Suppressor macrophage treated with lipopolysaccharide for 4 hours (primary cell): ENCODE measurements at regions not wholly inside any gene's neighbourhood (a gene's known extent, or its start where the extent isn't known, plus 50 kb on each side); places are given as distances from the start of the nearest gene placed in this dataset.
"Not testable (repeated sequence)": the region's sequence is repeated elsewhere in the genome, so short reads cannot be mapped to it uniquely, and the experiment has no call there.

Source experiments
- DNase-seq: peaks from one replicate; pipeline ENCODE4 v3.0.0-alpha.2; 2020

DNA sequence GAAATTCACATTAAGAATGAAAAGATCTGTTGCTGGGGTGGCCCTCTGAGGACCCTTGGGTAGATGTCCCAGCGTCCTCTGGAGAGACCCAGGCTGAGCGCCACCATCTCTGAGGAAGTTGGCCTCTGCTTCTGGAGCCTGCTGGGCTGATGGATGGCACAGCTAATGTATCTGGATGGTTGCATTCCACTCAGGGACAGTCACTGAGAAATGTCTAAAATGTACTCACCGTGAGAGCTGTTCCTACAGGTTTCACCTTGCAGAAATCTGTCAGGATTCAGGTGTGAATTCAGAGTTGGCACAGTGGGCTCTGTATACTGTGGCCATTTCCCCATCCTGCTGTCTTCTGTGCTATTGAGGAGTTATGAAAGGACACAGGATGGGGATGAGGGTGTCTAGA is 247.2 kb downstream of the AACS start:
- no peak for DNase-seq

DNA sequence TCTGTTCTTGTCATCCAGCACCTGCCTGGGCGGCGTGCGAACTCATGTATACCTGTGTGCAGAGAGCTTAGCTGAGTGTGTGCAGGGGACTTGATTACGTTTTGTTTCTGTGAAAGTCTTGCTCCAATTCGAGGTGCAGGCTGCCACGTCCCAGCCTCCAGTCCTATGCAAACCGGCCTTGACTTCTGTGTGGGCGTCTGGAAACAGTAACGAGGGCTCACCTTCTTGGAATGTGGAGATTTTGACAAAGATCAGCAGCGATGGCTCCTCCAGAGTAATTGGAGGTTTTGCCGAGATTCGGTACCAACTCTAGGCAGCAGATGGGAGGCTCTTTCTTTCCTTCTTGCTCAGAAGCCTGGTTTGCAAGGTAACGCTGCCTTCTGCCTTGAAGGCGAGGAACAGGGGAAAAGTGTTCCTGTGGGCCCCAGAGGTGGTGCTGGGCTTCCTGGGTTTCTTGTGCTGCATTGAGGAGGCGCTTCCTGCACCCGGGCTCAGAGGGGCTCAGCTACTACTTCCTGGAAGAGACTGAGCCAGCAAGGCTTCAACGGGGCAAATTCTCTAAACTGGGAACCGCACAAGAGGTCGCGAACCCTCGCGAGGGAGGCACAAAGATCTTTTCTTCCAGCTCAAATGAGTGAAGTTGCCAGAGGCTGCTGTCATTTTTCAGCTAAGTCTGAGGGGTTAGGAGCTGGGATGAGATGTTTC is 249.0 kb downstream of the AACS start:
- DNase-seq: no peak

DNA sequence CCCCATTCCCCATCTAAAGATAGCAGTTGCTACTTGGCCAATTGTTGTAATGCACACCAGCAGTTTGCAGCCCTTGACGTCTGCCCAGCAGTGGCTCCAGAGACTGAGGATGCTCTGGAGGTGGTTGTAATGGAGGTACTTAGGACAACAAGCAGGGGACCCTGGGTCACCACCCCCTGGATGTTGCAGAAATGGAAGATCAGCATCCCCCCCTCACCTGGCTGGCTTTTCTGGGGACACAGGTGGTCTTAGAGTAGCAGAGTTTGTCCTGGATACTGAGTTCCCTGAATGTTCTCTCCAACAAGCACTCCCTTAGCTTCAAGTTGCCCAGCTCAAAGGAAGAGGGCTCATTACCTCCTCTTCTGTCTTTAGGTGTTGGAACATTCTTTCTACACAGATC is 250.5 kb downstream of the AACS start:
- no peak for DNase-seq

DNA sequence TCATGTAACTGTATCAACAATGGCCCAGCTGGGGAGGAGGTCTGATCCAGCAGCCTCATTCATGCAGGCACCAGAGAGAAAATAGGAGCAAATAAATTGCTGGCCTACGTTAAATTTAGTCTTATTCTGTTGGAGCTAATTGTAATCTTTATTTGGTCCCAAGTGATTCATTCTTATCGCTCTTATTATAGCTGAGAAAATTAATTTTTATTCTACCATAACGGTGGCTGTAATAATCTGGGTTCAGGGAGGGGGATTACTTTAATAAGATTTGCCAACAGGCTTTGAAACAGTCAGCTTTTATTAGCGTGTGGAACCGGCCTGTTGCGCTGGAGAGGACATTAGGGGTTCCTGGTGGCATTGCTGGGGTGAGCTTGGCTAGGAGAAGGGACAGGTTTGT is 254.9 kb downstream of the AACS start:
- DNase-seq: no peak

DNA sequence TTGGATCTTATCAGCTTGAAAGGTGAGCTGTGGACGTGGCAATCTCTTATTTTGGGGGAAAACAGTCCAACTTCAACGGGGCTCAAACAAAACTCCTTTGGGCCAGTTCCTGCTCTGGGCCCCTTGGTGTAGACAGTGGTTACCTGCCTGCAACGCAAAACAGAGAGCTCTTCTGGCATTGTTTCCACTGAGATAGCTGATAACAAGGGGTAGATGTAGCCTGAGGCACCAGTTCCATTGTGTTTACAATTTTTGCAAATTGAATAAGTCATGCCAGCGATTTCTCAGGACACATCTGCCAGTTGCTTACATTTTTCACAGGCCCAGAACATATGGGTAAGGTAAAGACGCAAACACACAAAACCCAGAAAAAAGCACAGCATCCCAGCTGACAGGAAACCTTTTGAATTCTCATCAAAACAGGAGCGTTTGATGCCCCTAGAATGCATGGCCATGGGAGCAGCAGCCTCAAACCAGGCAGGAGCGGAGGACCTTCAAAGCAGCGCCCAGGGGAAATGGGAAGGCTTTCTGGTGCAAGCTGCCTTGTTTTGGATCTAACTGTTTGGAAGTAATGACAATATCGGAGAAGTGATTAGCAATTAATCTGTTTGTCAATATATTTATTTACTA is 259.7 kb downstream of the AACS start:
- no peak for DNase-seq

DNA sequence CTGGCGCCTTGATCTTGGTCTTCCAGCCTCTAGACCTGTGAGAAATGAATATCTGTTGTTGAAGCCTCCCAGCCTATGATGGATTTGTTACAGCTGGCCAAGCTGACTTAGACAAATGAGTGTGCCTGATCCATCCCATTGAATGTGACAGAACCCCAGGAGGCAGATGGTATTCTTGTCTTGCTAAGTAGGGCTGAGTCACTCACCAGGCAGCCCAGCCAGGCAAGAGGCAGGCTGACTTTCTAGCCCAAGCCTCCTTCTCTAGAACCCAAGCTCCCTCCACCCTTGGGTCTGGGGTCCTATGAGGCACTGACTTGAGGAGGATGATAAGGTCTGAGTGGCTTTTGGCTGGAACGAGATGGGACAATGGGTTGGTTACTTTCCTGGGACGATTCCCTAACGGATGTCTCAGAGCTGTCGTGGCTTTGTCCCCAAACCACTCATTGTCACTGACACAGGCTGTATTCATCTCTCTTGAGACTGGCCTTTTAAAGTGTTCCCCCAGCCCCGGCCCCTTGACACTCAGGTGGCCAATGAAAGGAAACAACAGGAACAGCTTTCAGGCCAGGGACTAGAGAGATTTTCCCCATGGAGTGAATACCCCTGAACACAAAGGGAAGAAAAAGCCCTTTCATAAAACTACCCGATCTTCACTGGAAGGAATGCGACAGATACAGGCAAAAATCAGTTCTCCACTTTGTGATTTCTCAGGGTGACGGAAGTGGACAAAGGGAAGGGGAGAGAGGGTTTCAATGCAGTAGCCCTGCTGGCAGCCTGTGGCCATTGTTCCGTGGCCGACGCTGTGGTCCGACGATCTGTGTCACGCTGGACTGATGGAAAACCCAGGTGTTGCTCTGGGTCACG is 264.2 kb downstream of the AACS start:
- no peak for DNase-seq

DNA sequence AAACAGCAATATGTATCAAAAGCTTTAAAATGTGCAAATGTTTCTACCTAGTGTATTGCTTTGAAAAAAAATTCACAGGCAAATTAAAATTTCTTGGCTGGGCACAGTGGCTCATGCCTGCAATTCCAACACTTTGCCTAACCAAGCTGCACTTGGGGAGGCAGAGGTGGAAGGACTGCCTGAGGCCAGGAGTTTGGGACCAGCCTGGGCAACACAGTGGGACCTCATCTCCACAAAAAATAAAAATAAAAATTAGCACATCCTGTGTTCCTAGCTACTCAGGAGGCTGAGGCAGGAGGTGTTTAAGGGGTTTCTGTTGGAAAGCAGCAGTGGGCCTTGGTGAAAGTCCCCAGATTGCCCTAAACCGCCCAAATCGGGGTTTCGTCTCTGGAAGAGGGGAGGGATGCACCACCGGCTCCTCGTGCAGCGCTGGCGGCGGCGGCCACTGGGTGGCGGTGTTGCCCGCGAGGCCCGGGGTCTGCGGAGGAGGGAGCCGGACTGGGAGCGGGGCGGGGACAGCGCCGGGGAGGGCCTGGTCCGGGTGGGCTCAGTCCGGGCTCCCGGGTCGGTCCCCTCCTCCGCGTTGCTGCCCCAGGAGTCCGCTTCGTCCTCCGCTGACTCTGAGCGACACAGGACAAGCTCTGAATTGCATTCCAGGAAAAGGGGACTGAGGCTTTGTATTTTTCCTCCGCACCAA is 265.6 kb downstream of the AACS start:
- peak; percentile 49 for DNase-seq

DNA sequence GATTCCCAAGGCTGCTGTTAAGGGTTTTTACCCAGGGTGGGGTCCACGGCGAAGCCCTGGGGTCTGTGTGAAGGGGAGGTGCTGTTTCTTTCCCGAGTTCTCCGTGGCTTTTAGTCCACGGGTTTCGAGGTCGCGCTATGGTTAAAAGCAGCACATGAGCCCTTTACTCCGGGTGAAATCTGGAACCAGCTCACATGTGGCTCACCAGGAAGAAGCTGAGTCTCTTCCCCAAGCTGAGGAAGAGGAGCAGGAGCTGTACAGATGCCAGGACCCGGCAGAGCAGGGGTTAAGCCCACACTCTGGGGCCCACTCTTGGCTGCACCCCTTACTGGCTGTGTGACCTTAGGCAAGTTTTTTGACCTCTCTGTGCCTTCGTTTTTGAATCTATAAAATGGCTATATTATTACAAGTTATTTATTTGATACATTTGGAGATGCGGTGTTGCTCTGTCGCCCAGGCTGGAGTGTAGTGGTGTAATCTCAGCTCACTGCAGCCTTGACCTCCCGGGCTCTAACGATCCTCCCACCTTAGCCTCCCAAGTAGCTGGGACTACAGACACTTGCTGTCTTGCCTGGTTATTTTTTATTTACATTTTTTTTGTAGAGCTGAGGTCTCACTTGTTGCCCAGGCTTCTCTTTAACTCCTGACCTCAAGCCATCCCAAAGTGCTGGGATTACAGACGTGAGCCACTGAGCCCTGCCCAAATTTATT is 266.3 kb downstream of the AACS start:
- no peak for DNase-seq

DNA sequence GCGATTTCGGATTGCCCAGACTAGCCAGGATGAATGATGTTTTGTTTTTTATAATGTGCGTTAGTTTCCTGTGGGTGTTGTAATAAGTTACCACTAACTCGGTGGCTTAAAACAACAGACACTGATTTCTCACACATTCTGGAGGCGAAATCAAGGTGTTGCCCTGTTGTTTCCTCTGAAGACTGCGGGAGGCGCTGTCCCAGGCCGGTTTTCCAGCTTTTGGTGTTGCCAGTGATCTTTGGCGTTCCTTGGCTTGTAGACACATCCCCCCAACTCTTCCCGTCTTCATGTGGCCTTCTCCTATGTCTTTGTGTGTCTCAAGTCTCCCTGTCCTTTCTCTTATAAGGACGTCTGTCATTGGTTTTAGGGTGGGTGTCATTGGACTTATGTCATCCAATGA is 267.7 kb downstream of the AACS start:
- no peak for DNase-seq

DNA sequence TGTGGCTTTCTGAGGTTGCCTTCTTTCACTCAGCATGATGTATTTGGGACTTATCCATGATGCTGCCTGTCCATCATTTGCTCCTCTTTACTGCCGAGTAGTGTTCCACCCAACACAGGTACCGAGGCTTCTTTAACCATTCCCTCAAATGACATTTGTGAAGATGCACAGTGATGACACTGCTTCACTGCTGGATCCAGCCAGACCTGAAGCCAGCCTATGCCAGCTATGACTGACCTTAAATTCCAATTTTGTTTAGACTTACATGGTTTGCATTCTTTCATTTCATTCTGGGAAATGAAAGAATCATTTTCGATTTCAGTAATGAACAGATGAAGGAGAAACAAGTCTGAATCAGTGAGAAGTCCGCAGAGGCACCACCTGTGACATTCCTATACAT is 271.0 kb downstream of the AACS start:
- no peak for DNase-seq

DNA sequence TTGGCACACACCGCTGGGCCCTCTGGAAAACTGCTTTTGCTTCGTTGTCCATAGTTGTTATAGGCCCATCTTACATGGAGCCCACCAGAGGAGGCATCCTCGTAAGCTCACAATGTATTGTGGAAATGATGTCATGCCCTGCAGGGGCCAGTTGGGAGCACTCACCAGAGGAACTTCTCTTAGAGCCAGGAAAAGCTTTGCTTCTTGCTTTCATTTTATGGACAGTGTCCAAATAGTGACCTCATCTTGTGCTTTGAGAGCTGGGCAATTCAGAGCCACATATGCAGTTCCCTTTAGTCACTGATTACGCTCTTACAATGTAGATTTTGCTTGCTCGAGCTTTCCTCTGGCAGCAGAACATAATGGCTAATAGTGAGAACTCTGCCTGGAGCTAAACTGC is 275.6 kb downstream of the AACS start:
- no peak for DNase-seq

DNA sequence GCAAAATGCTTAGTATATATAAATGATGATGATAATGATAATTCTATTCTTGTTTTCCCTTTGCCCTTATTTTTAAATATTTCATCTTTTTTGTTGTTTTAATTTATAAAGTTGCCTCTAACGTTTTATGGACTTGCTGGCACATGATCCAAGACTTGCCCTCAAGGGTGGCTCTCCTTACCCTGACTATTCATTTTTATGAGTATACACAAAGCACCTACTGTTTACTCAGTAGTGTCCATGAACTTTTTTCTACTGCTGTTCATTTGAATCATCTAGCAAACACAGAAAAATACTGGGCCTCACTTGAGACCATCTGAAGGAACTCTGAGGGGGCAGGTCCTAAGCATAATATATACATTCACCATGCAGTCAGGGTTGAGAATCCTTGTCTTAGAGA is 276.2 kb downstream of the AACS start:
- no peak for DNase-seq

DNA sequence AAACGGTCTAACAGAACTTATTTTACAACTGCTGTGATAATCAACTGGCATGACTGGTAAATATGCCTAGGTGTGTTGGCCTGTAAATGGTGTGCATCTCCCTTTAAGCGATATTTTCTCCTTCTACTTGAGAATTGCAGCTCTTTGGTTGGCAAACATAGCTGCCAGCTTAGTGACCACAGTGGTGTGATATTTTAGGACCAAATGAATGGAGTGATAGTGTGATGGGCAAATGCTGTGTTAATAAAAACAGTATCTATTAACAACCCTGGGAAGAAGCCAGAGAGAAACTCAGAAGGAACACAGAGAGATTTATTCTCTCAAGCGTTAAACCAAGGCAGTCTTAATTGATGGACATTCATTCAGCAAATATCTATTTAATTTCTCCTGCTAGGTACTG is 278.4 kb downstream of the AACS start:
- DNase-seq: no peak

DNA sequence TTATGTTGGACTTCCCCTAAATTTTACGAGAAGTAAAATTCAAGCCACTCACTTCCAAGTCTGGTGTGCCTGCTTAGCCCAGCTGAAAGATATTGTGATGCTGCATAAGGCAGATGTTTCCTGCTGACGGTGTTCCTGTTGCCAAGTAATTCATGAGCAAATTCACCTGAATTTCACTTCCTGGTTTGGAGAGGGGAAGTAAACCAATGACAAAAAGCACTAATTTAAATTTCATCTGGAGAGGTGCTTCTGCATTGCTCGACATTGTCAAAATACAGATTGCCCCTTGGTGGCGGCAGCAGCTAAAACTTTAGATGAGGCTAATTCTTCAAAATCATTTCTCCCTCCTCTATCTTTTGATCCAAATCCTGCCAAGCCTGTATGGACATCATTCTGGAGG is 281.1 kb downstream of the AACS start:
- no peak for DNase-seq

DNA sequence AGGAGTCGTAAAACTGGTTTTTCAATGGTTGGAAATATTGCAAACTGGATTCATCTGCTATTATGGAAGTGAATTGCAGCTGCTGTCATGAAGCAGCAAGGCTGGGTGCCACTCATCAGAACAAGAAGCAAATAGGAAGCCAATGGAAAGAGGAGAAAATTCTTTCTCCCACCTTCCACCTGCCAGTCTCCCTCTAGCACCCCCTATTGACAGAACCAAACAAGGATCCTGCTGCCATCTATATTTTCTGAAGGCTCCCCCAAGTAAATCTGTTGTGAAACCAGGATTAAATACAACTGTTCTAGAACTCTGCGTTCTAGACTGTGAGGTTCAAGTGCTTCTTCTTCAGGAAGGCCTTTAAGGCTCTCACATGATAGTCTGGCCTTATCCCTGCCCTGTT is 286.6 kb downstream of the AACS start:
- DNase-seq: no peak

DNA sequence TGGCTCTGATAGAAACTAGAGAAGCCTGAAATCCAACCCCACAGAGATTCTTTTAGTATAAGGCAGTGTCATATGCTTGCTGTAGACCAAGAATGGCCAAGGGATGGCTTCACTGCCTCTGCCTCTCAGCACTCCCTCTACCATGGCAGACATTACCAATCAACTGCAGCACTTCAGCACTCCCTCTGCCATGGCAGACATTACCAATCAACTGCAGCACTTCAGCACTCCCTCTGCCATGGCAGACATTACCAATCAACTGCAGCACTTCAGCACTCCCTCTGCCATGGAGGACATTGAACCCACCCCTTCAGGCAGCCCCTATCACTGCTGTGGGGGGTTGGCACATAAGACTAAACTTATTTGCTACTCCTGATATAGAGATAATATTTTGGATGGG is 287.8 kb downstream of the AACS start:
- not testable (repeated sequence) for DNase-seq

DNA sequence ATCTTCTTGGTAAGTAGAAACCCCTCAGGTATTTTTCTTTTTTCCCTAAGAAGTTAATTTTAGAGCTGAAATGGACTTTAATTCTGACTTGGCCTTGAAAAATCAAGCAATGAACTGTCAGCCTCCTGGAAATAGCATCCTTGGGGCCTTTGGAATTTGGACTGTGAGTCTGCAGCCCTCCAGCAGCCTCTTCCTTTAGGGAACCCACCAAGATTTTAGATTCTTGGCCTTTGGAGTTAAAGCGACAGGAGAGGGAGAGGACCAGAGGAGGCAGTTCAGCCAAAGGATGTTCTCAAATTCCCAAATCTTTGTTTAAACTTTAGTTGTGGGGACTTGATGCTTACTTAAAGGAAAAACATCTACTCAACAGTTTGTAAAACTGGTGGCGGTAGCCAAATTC is 288.6 kb downstream of the AACS start:
- DNase-seq: no peak

DNA sequence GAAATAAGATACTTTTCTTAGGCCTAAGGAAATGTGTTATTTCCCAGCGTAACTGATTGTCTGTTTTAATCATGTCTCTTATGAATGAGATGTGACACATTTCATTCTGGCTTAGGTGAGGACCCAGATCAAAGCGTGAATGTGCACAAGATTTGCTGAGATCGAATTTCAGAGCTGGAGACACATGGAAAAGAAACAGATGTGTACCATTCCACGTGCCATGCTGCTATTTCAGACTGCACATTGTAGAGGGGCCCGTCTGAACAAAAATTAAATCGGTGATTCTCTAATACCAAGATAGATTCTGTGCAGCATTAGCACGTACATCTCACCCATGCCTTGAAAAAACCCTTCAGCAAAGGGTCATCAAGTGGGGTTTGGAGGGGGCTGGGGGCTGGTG is 290.4 kb downstream of the AACS start:
- DNase-seq: no peak

DNA sequence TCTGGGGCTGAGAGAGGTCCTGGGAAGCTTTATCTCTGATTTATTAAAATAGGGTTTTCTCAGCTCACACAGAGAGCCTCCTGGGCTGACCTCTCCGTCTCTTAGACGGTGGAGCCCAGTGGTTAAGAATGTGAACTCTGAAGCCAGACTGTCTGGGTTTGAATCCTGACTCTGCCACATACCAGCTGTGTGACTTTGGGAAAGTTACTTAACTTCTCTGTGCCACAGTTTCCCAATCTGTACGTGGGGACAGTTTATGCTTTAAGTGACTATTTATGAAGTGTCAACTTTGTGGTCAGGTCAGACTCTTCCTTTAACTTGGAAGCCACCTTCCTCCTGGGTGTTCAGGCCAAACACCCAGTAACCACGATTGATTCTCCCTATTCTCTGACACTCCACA is 290.9 kb downstream of the AACS start:
- no peak for DNase-seq

DNA sequence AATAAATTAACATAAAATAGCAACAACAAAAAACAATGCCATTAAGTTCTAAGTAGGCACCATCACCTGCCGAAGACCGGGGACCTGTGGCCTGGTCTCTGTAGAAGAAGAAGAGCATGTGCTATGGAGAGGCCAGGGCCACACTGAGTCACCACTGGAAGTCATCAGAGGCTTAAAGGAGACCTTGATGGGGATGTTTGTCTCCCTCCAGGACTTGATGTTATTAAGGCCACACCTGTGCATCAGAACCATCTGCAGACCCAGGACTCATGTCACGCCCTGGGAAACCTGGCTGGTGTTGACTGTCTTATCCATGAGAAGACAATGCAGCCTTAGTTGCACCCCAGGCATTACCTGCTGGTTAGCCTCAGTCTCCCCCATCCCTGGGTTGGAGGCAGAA is 292.3 kb downstream of the AACS start:
- DNase-seq: no peak

DNA sequence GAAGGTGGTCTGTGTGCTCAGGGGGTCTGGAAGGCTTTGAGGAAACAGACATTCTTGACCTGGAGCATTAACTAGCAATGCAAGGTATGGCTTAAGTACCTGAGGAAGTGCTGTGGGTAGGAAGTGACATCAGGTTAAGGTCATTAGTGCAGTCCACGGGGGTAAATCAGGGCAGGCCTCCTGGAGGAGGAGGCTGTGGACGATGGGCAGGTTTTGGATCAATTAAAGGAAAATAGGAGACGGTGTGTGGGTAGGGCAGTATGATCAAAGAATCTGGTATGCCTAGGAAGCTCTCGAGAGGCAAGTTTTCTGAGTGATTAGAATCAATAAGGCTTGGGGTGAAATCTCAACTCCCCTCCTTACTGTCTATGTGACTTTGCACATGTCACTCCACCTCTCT is 295.3 kb downstream of the AACS start:
- DNase-seq: no peak

DNA sequence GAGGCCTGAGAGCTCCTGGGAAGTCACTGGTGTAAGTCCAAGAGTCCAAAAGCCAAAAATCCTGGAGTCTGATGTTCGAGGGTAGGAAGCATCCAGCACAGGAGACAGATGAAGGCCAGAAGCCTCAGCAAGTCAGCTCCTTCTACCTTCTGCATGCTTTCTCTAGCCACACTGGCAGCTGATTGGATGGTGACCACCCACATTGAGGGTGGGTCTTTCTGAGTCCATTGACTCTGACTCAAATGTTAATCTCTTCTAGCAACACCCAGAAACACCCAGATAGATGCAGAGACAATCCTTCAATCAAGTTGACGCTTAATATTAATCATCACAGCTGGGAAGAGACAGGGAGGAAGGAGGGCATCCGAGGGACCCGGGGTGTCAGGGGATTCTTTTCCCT is 305.8 kb downstream of the AACS start:
- DNase-seq: no peak

DNA sequence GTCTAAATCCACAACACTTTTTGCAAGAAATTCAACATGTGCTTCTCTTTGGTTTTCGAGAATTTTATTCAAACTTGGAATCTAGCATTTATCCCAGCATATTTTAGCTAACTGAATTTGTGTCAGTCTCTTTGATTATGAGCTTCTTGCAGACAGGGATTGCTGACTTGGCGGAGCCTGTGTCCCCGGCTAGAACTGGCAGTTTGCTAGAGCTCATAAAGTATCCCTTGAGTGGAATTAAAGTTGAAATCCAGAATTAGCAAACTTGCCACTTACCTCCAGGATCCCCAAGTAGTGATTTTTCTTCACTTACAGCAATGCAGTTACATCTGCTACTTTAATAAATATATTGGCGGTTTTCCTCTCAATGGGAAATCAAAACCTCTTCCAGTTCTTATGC is 306.9 kb downstream of the AACS start:
- no peak for DNase-seq
